GM21526 (cell line): ENCODE measurements at regions not wholly inside any gene's neighbourhood (a gene's known extent, or its start where the extent isn't known, plus 50 kb on each side); places are given as distances from the start of the nearest gene placed in this dataset.

Source experiments
- ATAC-seq: cut with Tn5 transposase; IDR thresholded peaks from one replicate; pipeline ENCODE4 v1.9.1; 2021; ENCODE audit warnings: moderate library complexity; ENCODE audit not compliant: unreplicated experiment, low FRiP score

- no peak for ATAC-seq
These were observed 50.4 kb downstream of the RTL9 start for GRCh38 chrX:110408949-110409588.

GRCh38 chrX:110409925-110410324 is 51.3 kb downstream of the RTL9 start:
- ATAC-seq: no peak

GRCh38 chrX:110410603-110411002 is 52.0 kb downstream of the RTL9 start:
- no peak for ATAC-seq

- peak; percentile 73 for ATAC-seq
These were observed 54.5 kb downstream of the RTL9 start for GRCh38 chrX:110412971-110413726.

GRCh38 chrX:110413727-110414124 is 55.1 kb downstream of the RTL9 start:
- ATAC-seq: no peak

GRCh38 chrX:110414273-110414672 is 55.6 kb downstream of the RTL9 start:
- ATAC-seq: peak; percentile 31

GRCh38 chrX:110414679-110415439 is 56.2 kb downstream of the RTL9 start:
- peak; percentile 61 for ATAC-seq

- ATAC-seq: no peak
These were observed 57.0 kb downstream of the RTL9 start for GRCh38 chrX:110415440-110416170.

GRCh38 chrX:110417128-110417527 is 58.5 kb downstream of the RTL9 start:
- no peak for ATAC-seq

- ATAC-seq: no peak
These were observed 59.9 kb downstream of the RTL9 start for GRCh38 chrX:110418316-110419235.

- ATAC-seq: no peak
These were observed 60.9 kb downstream of the RTL9 start for GRCh38 chrX:110419512-110419911.

- peak; percentile 66 for ATAC-seq
These were observed 62.3 kb downstream of the RTL9 start for GRCh38 chrX:110420771-110421499.

GRCh38 chrX:110421500-110422455 is 63.1 kb downstream of the RTL9 start:
- ATAC-seq: no peak

- ATAC-seq: no peak
These were observed 66.8 kb downstream of the RTL9 start for GRCh38 chrX:110425222-110426154.

- no peak for ATAC-seq
These were observed 67.5 kb downstream of the RTL9 start for GRCh38 chrX:110426155-110426504.

GRCh38 chrX:110427076-110427475 is 68.4 kb downstream of the RTL9 start:
- ATAC-seq: no peak

GRCh38 chrX:110428144-110428543 is 69.5 kb downstream of the RTL9 start:
- no peak for ATAC-seq
